Choroid plexus epithelial cell (primary cell): ENCODE measurements at regions not wholly inside any gene's neighbourhood (a gene's known extent, or its start where the extent isn't known, plus 50 kb on each side); places are given as distances from the start of the nearest gene placed in this dataset.

Experiments
- DNase-seq: peaks from one replicate; pipeline ENCODE4 v3.0.0-alpha.2; 2010; ENCODE audit warnings: low read depth
- H3K4me3 ChIP-seq: 2 replicates; pipeline ENCODE4 v1.5.1; 2011; ENCODE audit warnings: low read depth, mild to moderate bottlenecking, control low read depth, low read length, moderate library complexity
- TF ChIP-seq, protein P1 (sequence below): conservative IDR thresholded peaks from 2 replicates; pipeline ENCODE4 v1.5.1; 2011; ENCODE audit warnings: low read depth, mild to moderate bottlenecking, control low read depth, inconsistent platforms, low read length, moderate library complexity

GRCh38 chr5:173703466-173703865 lies 87.0 kb upstream of the BOD1 start:
- H3K4me3 ChIP-seq = no peak overlapping the region
- TF ChIP-seq, protein P1, sequence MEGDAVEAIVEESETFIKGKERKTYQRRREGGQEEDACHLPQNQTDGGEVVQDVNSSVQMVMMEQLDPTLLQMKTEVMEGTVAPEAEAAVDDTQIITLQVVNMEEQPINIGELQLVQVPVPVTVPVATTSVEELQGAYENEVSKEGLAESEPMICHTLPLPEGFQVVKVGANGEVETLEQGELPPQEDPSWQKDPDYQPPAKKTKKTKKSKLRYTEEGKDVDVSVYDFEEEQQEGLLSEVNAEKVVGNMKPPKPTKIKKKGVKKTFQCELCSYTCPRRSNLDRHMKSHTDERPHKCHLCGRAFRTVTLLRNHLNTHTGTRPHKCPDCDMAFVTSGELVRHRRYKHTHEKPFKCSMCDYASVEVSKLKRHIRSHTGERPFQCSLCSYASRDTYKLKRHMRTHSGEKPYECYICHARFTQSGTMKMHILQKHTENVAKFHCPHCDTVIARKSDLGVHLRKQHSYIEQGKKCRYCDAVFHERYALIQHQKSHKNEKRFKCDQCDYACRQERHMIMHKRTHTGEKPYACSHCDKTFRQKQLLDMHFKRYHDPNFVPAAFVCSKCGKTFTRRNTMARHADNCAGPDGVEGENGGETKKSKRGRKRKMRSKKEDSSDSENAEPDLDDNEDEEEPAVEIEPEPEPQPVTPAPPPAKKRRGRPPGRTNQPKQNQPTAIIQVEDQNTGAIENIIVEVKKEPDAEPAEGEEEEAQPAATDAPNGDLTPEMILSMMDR = no peak
- no peak for DNase-seq

- no peak for DNase-seq
- TF ChIP-seq, protein P1 = no peak
Observed at GRCh38 chr5:173704615-173705511, 88.4 kb upstream of the BOD1 start.

DNA sequence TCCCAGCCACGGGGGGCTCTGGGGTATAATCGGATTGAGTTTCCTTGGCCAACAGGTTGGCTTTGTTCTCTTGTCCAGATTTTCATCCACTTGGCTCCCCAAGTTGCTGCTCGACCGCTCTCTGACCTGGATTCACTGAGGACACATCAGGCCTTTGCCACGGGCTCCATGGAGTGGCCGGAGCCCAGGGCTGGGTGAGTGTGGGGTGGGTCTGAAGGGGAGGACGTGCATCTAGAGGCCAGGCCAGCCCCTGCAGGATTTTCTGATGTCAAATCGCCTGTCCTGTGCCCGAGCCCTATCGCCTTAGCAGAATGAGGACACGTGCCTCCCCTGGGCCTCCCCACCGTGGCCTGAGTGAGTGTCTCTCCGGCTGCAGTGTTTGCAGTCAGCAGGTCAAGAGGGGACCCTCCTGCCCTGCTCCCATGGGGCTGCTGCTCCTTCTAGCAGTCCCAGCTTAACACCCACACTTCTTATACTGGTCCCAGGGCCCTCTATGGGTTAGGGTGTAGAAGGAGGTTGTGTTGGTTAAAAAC lies 89.1 kb upstream of the BOD1 start:
- TF ChIP-seq, protein P1 = no peak
- no peak for DNase-seq
- H3K4me3 ChIP-seq = no peak overlapping the region

More at GRCh38 chr5:173704615-173705511, 88.4 kb upstream of the BOD1 start:
- H3K4me3 ChIP-seq = no peak overlapping the region

- no peak for DNase-seq
Observed at GRCh38 chr5:173706700-173707099, 90.2 kb upstream of the BOD1 start.

DNA sequence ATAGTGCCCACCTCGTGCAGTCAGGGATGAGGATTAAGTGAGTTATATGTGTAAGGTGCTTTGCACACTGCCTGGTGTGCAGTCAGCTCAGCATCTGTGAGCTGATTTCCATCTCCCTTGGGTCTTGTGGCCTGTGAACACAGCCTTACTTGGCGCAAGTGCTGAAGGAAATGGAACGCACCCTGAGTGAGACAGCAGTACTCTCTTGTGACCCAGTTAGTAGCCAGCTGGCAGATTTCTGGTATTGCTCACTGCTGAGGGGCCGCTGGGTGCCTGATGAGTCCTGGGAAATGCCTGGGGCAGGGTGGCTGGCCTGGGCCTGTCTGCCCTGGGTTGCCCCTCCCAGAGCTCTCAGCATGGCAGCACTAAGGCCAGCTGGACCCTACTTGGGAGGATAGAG lies 90.9 kb upstream of the BOD1 start:
- no peak overlapping the region for H3K4me3 ChIP-seq
- TF ChIP-seq, protein P1 = no peak
- peak; percentile 72 for DNase-seq

More at GRCh38 chr5:173706700-173707099, 90.2 kb upstream of the BOD1 start:
- TF ChIP-seq, protein P1 = no peak
- H3K4me3 ChIP-seq = no peak overlapping the region

- DNase-seq = no peak
- TF ChIP-seq, protein P1 = no peak
- H3K4me3 ChIP-seq = no peak overlapping the region
Observed at GRCh38 chr5:173709145-173709544, 92.7 kb upstream of the BOD1 start.
